WTC11 (cell line): ENCODE measurements at regions not wholly inside any gene's neighbourhood (a gene's known extent, or its start where the extent isn't known, plus 50 kb on each side); places are given as distances from the start of the nearest gene placed in this dataset.
"Not testable (repeated sequence)": the region's sequence is repeated elsewhere in the genome, so short reads cannot be mapped to it uniquely, and the experiment has no call there.

Source experiments
- ATAC-seq: fragments of 200-7000 bp; cut with Tn5 transposase; 2 replicates; pipeline ENCODE4 v1.10.0; 2021; ENCODE audit warnings: mild to moderate bottlenecking, moderate library complexity
- CTCF ChIA-PET: fragments of 300-600 bp; sonication (Branson Sonifier 250); formaldehyde crosslinking; loops from one replicate; lab custom pipeline; 2021; ENCODE audit warnings: antibody characterized with exemption; lab: Charles Lee
- POLR2A ChIA-PET: fragments of 350-600 bp; sonication (Branson Sonifier 250); formaldehyde crosslinking; loops from one replicate; lab custom pipeline; 2021; ENCODE audit warnings: antibody characterized with exemption; lab: Charles Lee
- DNase-seq: peaks from one replicate; pipeline ENCODE4 v3.0.0; 2021; ENCODE audit warnings: low spot score
- H3K27ac Mint-ChIP-seq: 2 replicates; pipeline ENCODE4 v1.8.0; 2021; ENCODE audit warnings: mixed read lengths
- H3K27me3 Mint-ChIP-seq: 2 replicates; pipeline ENCODE4 v1.8.0; 2021; ENCODE audit warnings: low read depth, mild to moderate bottlenecking, moderate library complexity, mixed read lengths
- H3K36me3 Mint-ChIP-seq: 2 replicates; pipeline ENCODE4 v1.8.0; 2021; ENCODE audit warnings: mixed read lengths
- H3K4me1 Mint-ChIP-seq: 2 replicates; pipeline ENCODE4 v1.8.0; 2022; ENCODE audit warnings: mixed read lengths
- H3K4me3 Mint-ChIP-seq: 2 replicates; pipeline ENCODE4 v1.8.0; 2021; ENCODE audit warnings: mild to moderate bottlenecking, moderate library complexity, mixed read lengths
- H3K9me3 Mint-ChIP-seq: 2 replicates; pipeline ENCODE4 v1.8.0; 2021; ENCODE audit warnings: mixed read lengths
- ARID4B ChIP-seq: sonication (generic); formaldehyde crosslinking; IDR thresholded peaks from 2 replicates; pipeline ENCODE4 v1.8.0; 2023; ENCODE audit warnings: missing genetic modification reagents, mild to moderate bottlenecking, borderline replicate concordance
- E2F1 ChIP-seq: sonication (generic); formaldehyde crosslinking; IDR thresholded peaks from 2 replicates; pipeline ENCODE4 v1.8.0; 2022; ENCODE audit warnings: mild to moderate bottlenecking, missing genetic modification reagents
- E2F4 ChIP-seq: sonication (generic); formaldehyde crosslinking; IDR thresholded peaks from 2 replicates; pipeline ENCODE4 v1.8.1; 2022; ENCODE audit warnings: low read depth, mild to moderate bottlenecking, moderate library complexity, missing genetic modification reagents, borderline replicate concordance
- JAZF1 ChIP-seq: fragments of 250-450 bp; sonication (Bioruptor Pico); IDR thresholded peaks from 2 replicates; pipeline ENCODE4 v1.9.0; 2021; ENCODE audit warnings: moderate library complexity, mild to moderate bottlenecking, inconsistent platforms
- JUN ChIP-seq: sonication (generic); formaldehyde crosslinking; IDR thresholded peaks from 2 replicates; pipeline ENCODE4 v1.8.0; 2023; ENCODE audit warnings: mild to moderate bottlenecking, missing genetic modification reagents
- MAX ChIP-seq: sonication (generic); formaldehyde crosslinking; IDR thresholded peaks from 2 replicates; pipeline ENCODE4 v1.8.0; 2022; ENCODE audit warnings: mild to moderate bottlenecking, missing genetic modification reagents
- MYBL2 ChIP-seq: sonication (generic); formaldehyde crosslinking; IDR thresholded peaks from 2 replicates; pipeline ENCODE4 v1.8.1; 2023; ENCODE audit warnings: mild to moderate bottlenecking, moderate library complexity, missing genetic modification reagents
- OVOL2 ChIP-seq: fragments of 250-450 bp; sonication (Bioruptor Pico); IDR thresholded peaks from 2 replicates; pipeline ENCODE4 v1.9.0; 2021; ENCODE audit warnings: mild to moderate bottlenecking, borderline replicate concordance
- SOX15 ChIP-seq: fragments of 250-450 bp; sonication (Bioruptor Pico); IDR thresholded peaks from 2 replicates; pipeline ENCODE4 v1.9.0; 2021; ENCODE audit warnings: mild to moderate bottlenecking
- TCF7 ChIP-seq: sonication (generic); formaldehyde crosslinking; IDR thresholded peaks from 2 replicates; pipeline ENCODE4 v1.8.0; 2022; ENCODE audit warnings: mild to moderate bottlenecking, low read depth, missing genetic modification reagents, moderate library complexity
- TEAD1 ChIP-seq: sonication (generic); formaldehyde crosslinking; IDR thresholded peaks from 2 replicates; pipeline ENCODE4 v1.8.0; 2022; ENCODE audit warnings: mild to moderate bottlenecking, missing genetic modification reagents
- USF1 ChIP-seq: sonication (generic); formaldehyde crosslinking; IDR thresholded peaks from 2 replicates; pipeline ENCODE4 v1.8.0; 2022; ENCODE audit warnings: mild to moderate bottlenecking, missing genetic modification reagents
- ZBTB21 ChIP-seq: sonication (generic); formaldehyde crosslinking; IDR thresholded peaks from 2 replicates; pipeline ENCODE4 v1.8.1; 2023; ENCODE audit warnings: mild to moderate bottlenecking, missing genetic modification reagents, borderline replicate concordance
- ZNF121 ChIP-seq: sonication (generic); formaldehyde crosslinking; IDR thresholded peaks from 2 replicates; pipeline ENCODE4 v1.8.0; 2023; ENCODE audit warnings: missing genetic modification reagents
- ZNF263 ChIP-seq: sonication (generic); formaldehyde crosslinking; IDR thresholded peaks from 2 replicates; pipeline ENCODE4 v1.8.1; 2022; ENCODE audit warnings: low read depth, mild to moderate bottlenecking, moderate library complexity, missing genetic modification reagents
- ZNF281 ChIP-seq: sonication (generic); formaldehyde crosslinking; IDR thresholded peaks from 2 replicates; pipeline ENCODE4 v1.8.0; 2023; ENCODE audit warnings: mild to moderate bottlenecking, missing genetic modification reagents
- ZNF425 ChIP-seq: fragments of 250-450 bp; sonication (Bioruptor Pico); conservative IDR thresholded peaks from 2 replicates; pipeline ENCODE4 v1.9.0; 2021; ENCODE audit warnings: mild to moderate bottlenecking
- ZNF671 ChIP-seq: fragments of 250-450 bp; sonication (Bioruptor Pico); IDR thresholded peaks from 2 replicates; pipeline ENCODE4 v1.8.0; 2021; ENCODE audit warnings: mild to moderate bottlenecking

- Mint-ChIP-seq H3K9me3 (peaks cover 11% of the 10 kb centered on the region), H3K4me3 (no peak overlapping the region), H3K36me3 (no peaks in the 10 kb centered on the region), H3K27me3 (no peaks in the 10 kb centered on the region), H3K4me1 (peaks cover 13% of the 10 kb centered on the region), H3K27ac (no peak overlapping the region)
- CTCF ChIA-PET, result no interaction called here
- DNase-seq, result no peak
- ATAC-seq, result no peak
- TF ChIP-seq JAZF1 (CRISPR knock-in tag), result no peak
- POLR2A ChIA-PET, result no interaction called here
Observed at GRCh38 chr6:109252261-109253041, 129.8 kb downstream of the CD164 start.

GRCh38 chr6:109251839-109252238, 130.4 kb downstream of the CD164 start:
- ChIA-PET POLR2A (no interaction called here), CTCF (no interaction called here)
- Mint-ChIP-seq H3K9me3 (peaks cover 11% of the 10 kb centered on the region), H3K27me3 (no peaks in the 10 kb centered on the region), H3K27ac (no peak overlapping the region), H3K36me3 (no peaks in the 10 kb centered on the region), H3K4me3 (peak overlapping the region; percentile 76), H3K4me1 (peaks cover 13% of the 10 kb centered on the region)
- TF ChIP-seq MAX, result no peak
- TF ChIP-seq ZBTB21 (CRISPR knock-in tag), result no peak
- TF ChIP-seq ZNF281 (CRISPR knock-in tag), result no peak
- TF ChIP-seq MYBL2 (CRISPR knock-in tag), result no peak
- no peak for TF ChIP-seq E2F1
- no peak for TF ChIP-seq ZNF121 (CRISPR knock-in tag)
- TF ChIP-seq OVOL2 (CRISPR knock-in tag), result no peak
- no peak for TF ChIP-seq ARID4B (CRISPR knock-in tag)
- no peak for TF ChIP-seq E2F4 (CRISPR knock-in tag)
- no peak for TF ChIP-seq JUN (CRISPR knock-in tag)
- TF ChIP-seq TCF7 (CRISPR knock-in tag), result no peak
- TF ChIP-seq ZNF671 (CRISPR knock-in tag), result no peak
- no peak for TF ChIP-seq USF1 (CRISPR knock-in tag)
- no peak for TF ChIP-seq SOX15 (CRISPR knock-in tag)
- no peak for TF ChIP-seq ZNF263 (CRISPR knock-in tag)
- no peak for TF ChIP-seq ZNF425 (CRISPR knock-in tag)
- no peak for TF ChIP-seq TEAD1 (CRISPR knock-in tag)
- DNase-seq (no peak), ATAC-seq (no peak)

GRCh38 chr6:109250544-109251156, 131.6 kb downstream of the CD164 start:
- POLR2A ChIA-PET, ATAC-seq, H3K36me3 Mint-ChIP-seq, H3K27me3 Mint-ChIP-seq, CTCF ChIA-PET, DNase-seq: not testable (repeated sequence)
- Mint-ChIP-seq H3K27ac (peak overlapping the region; percentile 85), H3K9me3 (peaks cover 11% of the 10 kb centered on the region), H3K4me1 (peaks cover 13% of the 10 kb centered on the region), H3K4me3 (peak overlapping the region; percentile 76)
